ENCODE measurements at regions not wholly inside any gene's neighbourhood (a gene's known extent, or its start where the extent isn't known, plus 50 kb on each side); places are given as distances from the start of the nearest gene placed in this dataset.
A peak's percentile ranks its signal among the peaks of the same experiment; 100 is the strongest.
"Not testable (repeated sequence)": the region's sequence is repeated elsewhere in the genome, so short reads cannot be mapped to it uniquely, and the experiment has no call there.

- DNase-seq (ENCODE audit: low spot score) = no peak
These were observed 160.4 kb downstream of the CPEB2 start for GRCh38 chr4:15162465-15163283.

- no peak for DNase-seq (ENCODE audit: low spot score)
These were observed 161.0 kb downstream of the CPEB2 start for GRCh38 chr4:15163284-15163645.

- DNase-seq (ENCODE audit: low spot score) = no peak
These were observed 162.3 kb downstream of the CPEB2 start for GRCh38 chr4:15164571-15164970.

GRCh38 chr4:15167743-15168142 lies 165.5 kb downstream of the CPEB2 start:
- DNase-seq (ENCODE audit: low spot score) = no peak

GRCh38 chr4:15168759-15169158 lies 166.5 kb downstream of the CPEB2 start:
- no peak for DNase-seq (ENCODE audit: low spot score)

GRCh38 chr4:15171725-15172124 lies 169.4 kb downstream of the CPEB2 start:
- no peak for DNase-seq (ENCODE audit: low spot score)

- no peak for DNase-seq (ENCODE audit: low spot score)
These were observed 171.0 kb downstream of the CPEB2 start for GRCh38 chr4:15173251-15173650.

GRCh38 chr4:15174168-15174567 lies 171.9 kb downstream of the CPEB2 start:
- not testable (repeated sequence) for DNase-seq (ENCODE audit: low spot score)

- not testable (repeated sequence) for DNase-seq (ENCODE audit: low spot score)
These were observed 177.6 kb downstream of the CPEB2 start for GRCh38 chr4:15179842-15180241.

- DNase-seq (ENCODE audit: low spot score) = no peak
These were observed 180.4 kb downstream of the CPEB2 start for GRCh38 chr4:15182600-15183220.

GRCh38 chr4:15186149-15186548 lies 183.9 kb downstream of the CPEB2 start:
- peak; percentile 15 for DNase-seq (ENCODE audit: low spot score)

GRCh38 chr4:15186806-15187205 lies 184.5 kb downstream of the CPEB2 start:
- no peak for DNase-seq (ENCODE audit: low spot score)

- no peak for DNase-seq (ENCODE audit: low spot score)
These were observed 186.6 kb downstream of the CPEB2 start for GRCh38 chr4:15188605-15189539.

GRCh38 chr4:15194520-15194919 lies 192.2 kb downstream of the CPEB2 start:
- DNase-seq (ENCODE audit: low spot score) = no peak

GRCh38 chr4:15197005-15197404 lies 194.7 kb downstream of the CPEB2 start:
- DNase-seq (ENCODE audit: low spot score) = peak; percentile 53

- no peak for DNase-seq (ENCODE audit: low spot score)
These were observed 195.9 kb downstream of the CPEB2 start for GRCh38 chr4:15198070-15198727.

- DNase-seq (ENCODE audit: low spot score) = no peak
These were observed 199.5 kb downstream of the CPEB2 start for GRCh38 chr4:15201782-15202181.

- DNase-seq (ENCODE audit: low spot score) = no peak
These were observed 200.2 kb downstream of the CPEB2 start for GRCh38 chr4:15202481-15202880.

GRCh38 chr4:15206526-15206925 lies 204.2 kb downstream of the CPEB2 start:
- not testable (repeated sequence) for DNase-seq (ENCODE audit: low spot score)

- no peak for DNase-seq (ENCODE audit: low spot score)
These were observed 211.2 kb downstream of the CPEB2 start for GRCh38 chr4:15213302-15213970.

- no peak for DNase-seq (ENCODE audit: low spot score)
These were observed 212.7 kb upstream of the C1QTNF7 start for GRCh38 chr4:15215109-15215508.
